ENCODE measurements at regions not wholly inside any gene's neighbourhood (a gene's known extent, or its start where the extent isn't known, plus 50 kb on each side); places are given as distances from the start of the nearest gene placed in this dataset.

GRCh38 chr5:92944903-92945604, 636.0 kb downstream of the NR2F1-AS1 start:
- Histone ChIP-seq H3K4me2 (ENCODE audit: insufficient read depth, low read length) (peak overlapping the region; percentile 74), H3K9me3 (replicated peaks; ENCODE audit: control insufficient read depth, insufficient read depth, low read length) (no peaks in the 10 kb centered on the region), H4K20me1 (replicated peaks; ENCODE audit: control insufficient read depth, extremely low read depth, insufficient read depth, low read length) (no peaks in the 10 kb centered on the region), H3K27ac (ENCODE audit: insufficient read depth, low read depth, low read length) (peak overlapping the region; percentile 37), H2AFZ (ENCODE audit: low read depth, low read length) (peak overlapping the region; percentile 57), H3K79me2 (ENCODE audit: control insufficient read depth, insufficient read depth, low read length) (no peaks in the 10 kb centered on the region), H3K27me3 (ENCODE audit: control insufficient read depth in 2 of 2, insufficient read depth in 2 of 2, low read length in 2 of 2) (no peaks in the 10 kb centered on the region), H3K36me3 (ENCODE audit: control insufficient read depth in 2 of 2, extremely low read depth in 1 of 2, insufficient read depth in 2 of 2, low read length in 2 of 2) (no peaks in the 10 kb centered on the region), H3K4me1 (ENCODE audit: control insufficient read depth, extremely low read depth, insufficient read depth, low read length) (peaks cover 16% of the 10 kb centered on the region), H3K9ac (replicated peaks; ENCODE audit: extremely low read depth, insufficient read depth, low read length) (peak overlapping the region; percentile 31), H3K4me3 (replicated peaks in 1 of 3; ENCODE audit: insufficient read depth in 1 of 3, low read depth in 1 of 3, low read length in 3 of 3) (peak overlapping the region in 1 of 3 experiments; percentile 28), H3K9me1 (replicated peaks; ENCODE audit: control insufficient read depth, extremely low read depth, insufficient read depth, low read length) (no peaks in the 10 kb centered on the region)
- dilution Hi-C loops (cut with MboI; ENCODE audit: extremely low pct_ligation_motif_present, low sequenced_read_pairs), result no loop called here
- ChIA-PET CTCF (interaction anchor here (0.7 to 2.9 kb wide), 6 partner anchors 13 to 118 kb away, joined by 3 to 11 read pairs (median 4); no protein-coding TSS in a partner anchor), POLR2A (no interaction called here)
- DNase-seq (ENCODE audit: low read depth, low spot score) (peak; percentile 83), FAIRE-seq (peak; percentile 69)
- TF ChIP-seq CTCF (IDR thresholded peaks at IDR 0.05; ENCODE audit: extremely low read depth in 1 of 2, insufficient read depth in 1 of 2, low read depth in 1 of 2, low read length in 2 of 2), result no peak
- TF ChIP-seq MYC (IDR thresholded peaks at IDR 0.05; ENCODE audit: low read depth, low read length), result no peak
- TF ChIP-seq EZH2 (IDR thresholded peaks at IDR 0.05; ENCODE audit: borderline replicate concordance, low read depth, low read length, severe bottlenecking), result no peak
- no peak for TF ChIP-seq POLR2AphosphoS5 (IDR thresholded peaks at IDR 0.05; ENCODE audit: insufficient read depth, low read depth, low read length)
- no peak for TF ChIP-seq FOS (IDR thresholded peaks at IDR 0.05; ENCODE audit: borderline replicate concordance, insufficient read depth, low read length)
- TF ChIP-seq JUN (IDR thresholded peaks at IDR 0.05; ENCODE audit: borderline replicate concordance, insufficient read depth, insufficient read length, low read depth), result no peak
- TF ChIP-seq MAX (IDR thresholded peaks at IDR 0.05; ENCODE audit: insufficient read depth, insufficient read length), result no peak
- TF ChIP-seq GATA2 (IDR thresholded peaks at IDR 0.05; ENCODE audit: insufficient read depth, insufficient read length, low read depth, low read length), result no peak
- no TSS peak for BruUV-seq (replicated peaks)
- intact Hi-C loops (cut with micrococcal nuclease), result no loop called here

Measured in endothelial cell of umbilical vein (primary cell).